ENCODE measurements at regions not wholly inside any gene's neighbourhood (a gene's known extent, or its start where the extent isn't known, plus 50 kb on each side); places are given as distances from the start of the nearest gene placed in this dataset.

DNA sequence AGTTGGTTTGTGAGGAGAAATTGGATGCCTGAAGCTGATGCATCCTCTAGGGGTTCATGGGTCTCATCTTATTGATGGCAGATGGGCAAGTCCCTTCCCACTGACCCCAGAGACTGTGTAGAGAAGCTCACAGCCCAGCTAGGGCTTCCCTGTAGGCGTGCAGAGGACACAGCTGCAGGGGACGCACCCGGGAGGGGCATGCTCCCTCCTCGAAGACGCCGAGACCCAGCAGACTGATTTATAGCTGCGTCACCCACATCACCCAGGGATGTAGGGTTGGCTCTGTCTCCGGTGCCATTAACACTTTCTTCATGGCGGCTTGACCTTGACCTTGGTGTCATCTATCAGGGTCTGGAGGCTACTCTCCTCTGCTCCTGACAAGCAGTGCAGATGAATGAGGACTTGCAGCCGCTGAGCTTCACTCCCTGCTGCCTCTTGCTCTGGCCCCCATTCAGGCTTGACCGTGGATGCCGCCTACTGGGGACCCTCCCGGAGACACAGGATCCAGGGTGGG lies 549.7 kb downstream of the TCERG1L start:
- Histone ChIP-seq H3K9ac (ENCODE audit: low read depth, low read length) (no peak overlapping the region), H3K4me1 (ENCODE audit: control insufficient read depth, insufficient read depth, low read length) (no peaks in the 10 kb centered on the region), H3K27ac (ENCODE audit: low read depth, low read length) (no peak overlapping the region), H3K4me3 (ENCODE audit: low read depth, low read length) (no peak overlapping the region), H3K36me3 (ENCODE audit: control insufficient read depth, insufficient read depth, low read length) (no peaks in the 10 kb centered on the region), H3K9me3 (ENCODE audit: control insufficient read depth, insufficient read depth, low read length) (no peaks in the 10 kb centered on the region), H3K27me3 (ENCODE audit: control insufficient read depth, insufficient read depth, low read length) (no peaks in the 10 kb centered on the region)

DNA sequence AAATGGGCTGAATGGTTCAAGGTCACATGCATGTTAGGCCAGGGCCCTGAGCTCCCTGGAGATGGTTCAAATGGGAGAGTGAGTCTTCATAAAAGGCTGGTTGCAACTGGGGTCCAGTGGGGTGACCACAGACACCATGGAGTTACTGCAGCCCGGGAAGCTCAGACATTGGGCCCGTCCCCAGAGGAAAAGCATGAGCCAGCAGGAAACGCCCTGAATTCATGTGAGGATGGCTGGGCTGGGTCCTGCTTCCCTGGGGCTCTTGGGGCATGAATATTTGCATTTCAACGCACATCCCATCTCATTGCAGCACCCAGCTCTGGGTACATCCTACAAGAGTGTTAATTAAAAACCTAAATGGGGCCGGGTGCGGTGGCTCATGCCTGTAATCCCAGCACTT lies 549.0 kb downstream of the TCERG1L start:
- Histone ChIP-seq H3K9me3 (ENCODE audit: control insufficient read depth, insufficient read depth, low read length) (peaks cover 2% of the 10 kb centered on the region; the same call in 1 of the 2 replicates), H3K36me3 (ENCODE audit: control insufficient read depth, insufficient read depth, low read length) (no peaks in the 10 kb centered on the region), H3K27me3 (ENCODE audit: control insufficient read depth, insufficient read depth, low read length) (no peaks in the 10 kb centered on the region), H3K9ac (ENCODE audit: low read depth, low read length) (no peak overlapping the region), H3K27ac (ENCODE audit: low read depth, low read length) (no peak overlapping the region), H3K4me1 (ENCODE audit: control insufficient read depth, insufficient read depth, low read length) (no peaks in the 10 kb centered on the region), H3K4me3 (ENCODE audit: low read depth, low read length) (no peak overlapping the region)

DNA sequence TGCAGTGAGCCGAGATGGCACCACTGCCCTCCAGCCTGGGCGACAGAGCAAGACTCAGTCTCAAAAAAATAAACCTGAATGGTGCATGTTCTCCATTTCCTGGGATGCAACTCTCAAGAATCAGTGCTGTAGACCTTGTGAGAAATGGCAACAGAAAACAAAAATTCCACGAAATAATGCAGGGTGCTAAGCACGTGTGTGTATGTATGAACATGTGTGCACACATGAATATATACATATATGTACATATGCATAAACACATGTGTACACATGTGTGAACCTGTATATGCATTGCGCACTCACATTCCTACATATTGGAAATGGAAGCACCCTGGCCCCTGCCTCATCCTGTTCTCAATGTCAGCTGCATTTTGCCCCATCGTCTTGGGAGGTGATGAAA lies 548.5 kb downstream of the TCERG1L start:
- no peaks in the 10 kb centered on the region for H3K27me3 ChIP-seq (ENCODE audit: control insufficient read depth, insufficient read depth, low read length)
- H3K9ac ChIP-seq (ENCODE audit: low read depth, low read length), result no peak overlapping the region
- H3K9me3 ChIP-seq (ENCODE audit: control insufficient read depth, insufficient read depth, low read length), result peaks cover 8% of the 10 kb centered on the region
- H3K4me1 ChIP-seq (ENCODE audit: control insufficient read depth, insufficient read depth, low read length), result no peaks in the 10 kb centered on the region
- no peak overlapping the region for H3K27ac ChIP-seq (ENCODE audit: low read depth, low read length)
- H3K4me3 ChIP-seq (ENCODE audit: low read depth, low read length), result no peak overlapping the region
- H3K36me3 ChIP-seq (ENCODE audit: control insufficient read depth, insufficient read depth, low read length), result no peaks in the 10 kb centered on the region

GRCh38 chr10:130763491-130763890 lies 548.0 kb downstream of the TCERG1L start:
- no peaks in the 10 kb centered on the region for H3K27me3 ChIP-seq (ENCODE audit: control insufficient read depth, insufficient read depth, low read length)
- no peak overlapping the region for H3K27ac ChIP-seq (ENCODE audit: low read depth, low read length)
- H3K4me3 ChIP-seq (ENCODE audit: low read depth, low read length), result no peak overlapping the region
- H3K36me3 ChIP-seq (ENCODE audit: control insufficient read depth, insufficient read depth, low read length), result no peaks in the 10 kb centered on the region
- H3K4me1 ChIP-seq (ENCODE audit: control insufficient read depth, insufficient read depth, low read length), result no peaks in the 10 kb centered on the region
- peaks cover 11% of the 10 kb centered on the region for H3K9me3 ChIP-seq (ENCODE audit: control insufficient read depth, insufficient read depth, low read length)
- H3K9ac ChIP-seq (ENCODE audit: low read depth, low read length), result no peak overlapping the region

GRCh38 chr10:130764651-130765050 lies 546.9 kb downstream of the TCERG1L start:
- no peak overlapping the region for H3K4me3 ChIP-seq (ENCODE audit: low read depth, low read length)
- H3K27me3 ChIP-seq (ENCODE audit: control insufficient read depth, insufficient read depth, low read length), result no peaks in the 10 kb centered on the region
- no peaks in the 10 kb centered on the region for H3K4me1 ChIP-seq (ENCODE audit: control insufficient read depth, insufficient read depth, low read length)
- peaks cover 21% of the 10 kb centered on the region for H3K9me3 ChIP-seq (ENCODE audit: control insufficient read depth, insufficient read depth, low read length)
- no peak overlapping the region for H3K9ac ChIP-seq (ENCODE audit: low read depth, low read length)
- H3K36me3 ChIP-seq (ENCODE audit: control insufficient read depth, insufficient read depth, low read length), result no peaks in the 10 kb centered on the region
- no peak overlapping the region for H3K27ac ChIP-seq (ENCODE audit: low read depth, low read length)

DNA sequence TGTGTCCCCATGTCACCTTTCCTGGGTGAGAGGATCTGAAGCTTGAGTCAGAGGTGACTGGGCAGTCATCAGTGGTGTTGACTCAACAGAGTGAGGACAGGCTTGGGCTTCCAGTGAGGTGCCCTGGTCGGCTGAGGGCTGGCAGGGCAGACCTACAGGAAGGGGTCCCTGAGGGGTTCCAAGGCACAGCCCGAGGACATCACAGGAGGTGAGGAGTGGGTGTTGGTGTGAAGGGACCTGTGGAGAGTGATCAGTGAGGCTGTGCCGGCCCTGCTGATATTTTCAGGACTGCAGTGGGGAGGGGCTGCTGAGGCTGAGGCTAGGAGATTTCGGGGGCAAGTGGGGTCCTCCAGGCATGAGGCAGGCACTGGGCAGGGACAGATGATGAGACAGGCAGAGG lies 545.5 kb downstream of the TCERG1L start:
- H3K4me1 ChIP-seq (ENCODE audit: control insufficient read depth, insufficient read depth, low read length), result no peaks in the 10 kb centered on the region
- peaks cover 30% of the 10 kb centered on the region for H3K9me3 ChIP-seq (ENCODE audit: control insufficient read depth, insufficient read depth, low read length)
- H3K4me3 ChIP-seq (ENCODE audit: low read depth, low read length), result no peak overlapping the region
- no peak overlapping the region for H3K27ac ChIP-seq (ENCODE audit: low read depth, low read length)
- H3K9ac ChIP-seq (ENCODE audit: low read depth, low read length), result no peak overlapping the region
- no peaks in the 10 kb centered on the region for H3K36me3 ChIP-seq (ENCODE audit: control insufficient read depth, insufficient read depth, low read length)
- no peaks in the 10 kb centered on the region for H3K27me3 ChIP-seq (ENCODE audit: control insufficient read depth, insufficient read depth, low read length)

GRCh38 chr10:130767116-130767730 lies 544.3 kb downstream of the TCERG1L start:
- no peak overlapping the region for H3K9ac ChIP-seq (ENCODE audit: low read depth, low read length)
- H3K27me3 ChIP-seq (ENCODE audit: control insufficient read depth, insufficient read depth, low read length), result no peaks in the 10 kb centered on the region
- H3K27ac ChIP-seq (ENCODE audit: low read depth, low read length), result no peak overlapping the region
- H3K4me3 ChIP-seq (ENCODE audit: low read depth, low read length), result no peak overlapping the region
- H3K9me3 ChIP-seq (ENCODE audit: control insufficient read depth, insufficient read depth, low read length), result peaks cover 30% of the 10 kb centered on the region
- H3K36me3 ChIP-seq (ENCODE audit: control insufficient read depth, insufficient read depth, low read length), result no peaks in the 10 kb centered on the region
- no peaks in the 10 kb centered on the region for H3K4me1 ChIP-seq (ENCODE audit: control insufficient read depth, insufficient read depth, low read length)

DNA sequence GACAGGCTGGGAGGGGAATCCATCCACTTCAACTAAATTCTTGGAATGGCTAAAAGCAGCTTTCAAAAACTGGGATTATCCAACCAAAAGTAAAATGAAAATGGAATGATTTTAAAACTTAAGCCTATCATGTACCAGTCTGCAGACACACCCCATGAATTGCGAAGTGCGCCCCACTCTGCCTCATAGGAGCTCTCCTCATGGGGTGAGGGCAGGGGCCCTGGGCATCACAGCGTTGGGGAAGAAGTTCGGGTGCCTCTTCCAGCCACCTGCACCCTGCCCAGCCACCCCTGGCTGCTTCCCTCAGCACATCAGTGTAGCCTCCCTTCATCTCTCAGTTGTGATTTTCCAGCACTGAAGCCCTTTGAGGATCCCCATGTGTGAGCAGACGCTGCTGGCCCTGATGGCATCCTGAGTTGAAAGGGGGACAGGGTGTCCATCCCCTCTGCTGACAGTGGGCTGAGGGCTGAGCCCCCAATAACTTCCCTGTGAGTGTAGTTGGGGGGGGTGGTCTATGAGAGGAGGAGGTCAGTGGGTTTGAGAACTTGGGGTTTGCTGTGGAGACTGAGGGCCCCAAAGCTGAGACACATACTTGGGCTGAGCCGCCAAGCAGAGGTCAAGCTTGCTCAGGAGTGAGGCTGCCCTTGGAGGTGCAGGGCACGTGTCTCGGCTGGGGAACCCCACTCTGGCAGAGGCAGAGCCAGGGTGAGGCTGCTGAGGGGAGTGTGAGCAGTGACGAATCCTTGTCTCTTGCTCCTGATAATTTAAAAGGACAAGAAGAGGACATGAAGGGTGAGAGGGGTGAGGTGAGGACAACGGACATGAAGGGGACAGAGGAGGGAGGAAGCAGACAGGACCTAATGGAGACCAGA lies 542.1 kb downstream of the TCERG1L start:
- H3K27ac ChIP-seq (ENCODE audit: low read depth, low read length), result no peak overlapping the region
- H3K9me3 ChIP-seq (ENCODE audit: control insufficient read depth, insufficient read depth, low read length), result peaks cover 30% of the 10 kb centered on the region
- H3K27me3 ChIP-seq (ENCODE audit: control insufficient read depth, insufficient read depth, low read length), result no peaks in the 10 kb centered on the region
- no peak overlapping the region for H3K9ac ChIP-seq (ENCODE audit: low read depth, low read length)
- no peaks in the 10 kb centered on the region for H3K36me3 ChIP-seq (ENCODE audit: control insufficient read depth, insufficient read depth, low read length)
- H3K4me3 ChIP-seq (ENCODE audit: low read depth, low read length), result no peak overlapping the region
- no peaks in the 10 kb centered on the region for H3K4me1 ChIP-seq (ENCODE audit: control insufficient read depth, insufficient read depth, low read length)

DNA sequence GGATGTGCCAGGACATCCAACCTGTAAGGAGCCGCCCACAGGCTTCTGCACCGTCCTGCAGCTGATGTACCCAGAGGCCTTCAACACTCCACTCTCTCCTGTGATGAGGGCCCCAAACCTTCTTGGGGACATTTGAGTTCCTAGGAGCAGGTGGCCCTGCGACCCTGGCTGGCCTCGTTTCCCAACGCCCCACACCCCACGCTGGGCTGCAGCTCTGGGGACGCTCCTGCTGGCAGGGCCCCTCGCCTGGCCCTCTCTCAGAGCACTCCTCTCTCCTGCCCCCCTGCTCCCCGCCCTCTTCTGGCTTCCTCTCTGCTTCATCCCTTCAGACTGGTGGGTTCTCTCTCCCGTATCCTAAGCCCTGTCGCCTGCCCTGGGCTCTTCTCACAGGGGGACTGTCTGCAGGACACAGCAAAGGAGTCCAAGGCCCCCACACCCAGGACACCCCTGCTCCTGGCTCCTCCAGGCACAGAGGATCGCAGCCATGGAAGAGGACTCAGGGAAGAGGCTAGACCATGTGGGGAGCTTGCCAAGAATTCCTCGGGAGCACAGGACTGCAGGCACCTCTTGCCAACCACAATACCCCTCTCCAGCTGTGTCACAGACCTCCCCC lies 541.4 kb downstream of the TCERG1L start:
- no peak overlapping the region for H3K9ac ChIP-seq (ENCODE audit: low read depth, low read length)
- no peaks in the 10 kb centered on the region for H3K4me1 ChIP-seq (ENCODE audit: control insufficient read depth, insufficient read depth, low read length)
- H3K36me3 ChIP-seq (ENCODE audit: control insufficient read depth, insufficient read depth, low read length), result no peaks in the 10 kb centered on the region
- no peaks in the 10 kb centered on the region for H3K27me3 ChIP-seq (ENCODE audit: control insufficient read depth, insufficient read depth, low read length)
- H3K27ac ChIP-seq (ENCODE audit: low read depth, low read length), result no peak overlapping the region
- peaks cover 30% of the 10 kb centered on the region for H3K9me3 ChIP-seq (ENCODE audit: control insufficient read depth, insufficient read depth, low read length)
- H3K4me3 ChIP-seq (ENCODE audit: low read depth, low read length), result no peak overlapping the region

- no peaks in the 10 kb centered on the region for H3K27me3 ChIP-seq (ENCODE audit: control insufficient read depth, insufficient read depth, low read length)
- H3K4me1 ChIP-seq (ENCODE audit: control insufficient read depth, insufficient read depth, low read length), result no peaks in the 10 kb centered on the region
- no peak overlapping the region for H3K4me3 ChIP-seq (ENCODE audit: low read depth, low read length)
- no peaks in the 10 kb centered on the region for H3K36me3 ChIP-seq (ENCODE audit: control insufficient read depth, insufficient read depth, low read length)
- H3K27ac ChIP-seq (ENCODE audit: low read depth, low read length), result no peak overlapping the region
- peaks cover 30% of the 10 kb centered on the region for H3K9me3 ChIP-seq (ENCODE audit: control insufficient read depth, insufficient read depth, low read length)
- H3K9ac ChIP-seq (ENCODE audit: low read depth, low read length), result no peak overlapping the region
Observed at GRCh38 chr10:130771491-130771946, 540.0 kb downstream of the TCERG1L start.

GRCh38 chr10:130772056-130772455 lies 539.5 kb downstream of the TCERG1L start:
- Histone ChIP-seq H3K27me3 (ENCODE audit: control insufficient read depth, insufficient read depth, low read length) (no peaks in the 10 kb centered on the region), H3K27ac (ENCODE audit: low read depth, low read length) (no peak overlapping the region), H3K9me3 (ENCODE audit: control insufficient read depth, insufficient read depth, low read length) (peaks cover 30% of the 10 kb centered on the region), H3K4me3 (ENCODE audit: low read depth, low read length) (no peak overlapping the region), H3K9ac (ENCODE audit: low read depth, low read length) (no peak overlapping the region), H3K4me1 (ENCODE audit: control insufficient read depth, insufficient read depth, low read length) (no peaks in the 10 kb centered on the region), H3K36me3 (ENCODE audit: control insufficient read depth, insufficient read depth, low read length) (no peaks in the 10 kb centered on the region)

All from HUES48 (cell line).